GM21576 (cell line): ENCODE measurements at regions not wholly inside any gene's neighbourhood (a gene's known extent, or its start where the extent isn't known, plus 50 kb on each side); places are given as distances from the start of the nearest gene placed in this dataset.
"Not testable (repeated sequence)": the region's sequence is repeated elsewhere in the genome, so short reads cannot be mapped to it uniquely, and the experiment has no call there.

Experiments
- ATAC-seq: cut with Tn5 transposase; IDR thresholded peaks from one replicate; pipeline ENCODE4 v1.9.1; 2021; ENCODE audit warnings: mild to moderate bottlenecking, moderate library complexity; ENCODE audit not compliant: unreplicated experiment

- no peak for ATAC-seq
Measured at GRCh38 chr5:92748072-92748676, 832.8 kb downstream of the NR2F1-AS1 start.

- no peak for ATAC-seq
Measured at GRCh38 chr5:92741906-92742305, 839.1 kb downstream of the NR2F1-AS1 start.

GRCh38 chr5:92734211-92734940 lies 846.6 kb downstream of the NR2F1-AS1 start:
- no peak for ATAC-seq

- no peak for ATAC-seq
Measured at GRCh38 chr5:92730486-92730885, 850.5 kb downstream of the NR2F1-AS1 start.

- ATAC-seq, result no peak
Measured at GRCh38 chr5:92729088-92729487, 851.9 kb downstream of the NR2F1-AS1 start.

- no peak for ATAC-seq
Measured at GRCh38 chr5:92715946-92716520, 865.0 kb downstream of the NR2F1-AS1 start.

- no peak for ATAC-seq
Measured at GRCh38 chr5:92713826-92714225, 867.2 kb downstream of the NR2F1-AS1 start.

GRCh38 chr5:92713335-92713743 lies 867.7 kb downstream of the NR2F1-AS1 start:
- no peak for ATAC-seq

GRCh38 chr5:92711956-92712355 lies 869.1 kb downstream of the NR2F1-AS1 start:
- ATAC-seq, result no peak

GRCh38 chr5:92704590-92704989 lies 876.4 kb downstream of the NR2F1-AS1 start:
- no peak for ATAC-seq

- no peak for ATAC-seq
Measured at GRCh38 chr5:92703976-92704375, 877.0 kb downstream of the NR2F1-AS1 start.

- ATAC-seq, result no peak
Measured at GRCh38 chr5:92695123-92696003, 885.7 kb downstream of the NR2F1-AS1 start.

GRCh38 chr5:92694067-92694466 lies 887.0 kb downstream of the NR2F1-AS1 start:
- no peak for ATAC-seq

GRCh38 chr5:92691955-92692354 lies 889.1 kb downstream of the NR2F1-AS1 start:
- ATAC-seq, result not testable (repeated sequence)

- ATAC-seq, result no peak
Measured at GRCh38 chr5:92687821-92688722, 892.9 kb downstream of the NR2F1-AS1 start.

- ATAC-seq, result no peak
Measured at GRCh38 chr5:92678640-92679039, 902.4 kb downstream of the NR2F1-AS1 start.

GRCh38 chr5:92676215-92677165 lies 904.5 kb downstream of the NR2F1-AS1 start:
- ATAC-seq, result no peak

GRCh38 chr5:92674321-92674720 lies 906.7 kb downstream of the NR2F1-AS1 start:
- no peak for ATAC-seq

- no peak for ATAC-seq
Measured at GRCh38 chr5:92665506-92665905, 915.5 kb downstream of the NR2F1-AS1 start.
